ENCODE measurements at regions not wholly inside any gene's neighbourhood (a gene's known extent, or its start where the extent isn't known, plus 50 kb on each side); places are given as distances from the start of the nearest gene placed in this dataset.

DNA sequence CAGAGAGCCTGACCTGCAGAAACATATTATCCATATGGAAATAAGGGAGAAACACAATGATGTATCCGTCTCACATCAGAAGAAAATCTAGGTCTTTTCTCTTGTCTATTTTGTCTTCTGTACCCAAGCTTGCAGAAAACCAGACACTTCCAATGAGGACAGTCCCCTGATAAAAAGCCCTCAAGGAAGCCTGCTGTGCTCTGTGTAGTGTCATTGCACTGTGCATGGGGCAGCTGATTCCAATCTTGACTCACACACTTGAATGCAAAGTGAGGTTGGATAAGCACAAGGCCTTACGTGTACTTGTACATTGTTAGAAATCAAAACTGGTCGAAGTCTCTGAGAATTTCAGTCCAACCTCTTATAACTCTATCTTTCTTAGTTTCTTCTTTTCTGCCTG, 256.6 kb upstream of the MYOCD start:
- ATAC-seq (no peak), DNase-seq (ENCODE audit: missing footprints) (no peak)
- intact Hi-C loops (cut with DNase I): no loop called here

DNA sequence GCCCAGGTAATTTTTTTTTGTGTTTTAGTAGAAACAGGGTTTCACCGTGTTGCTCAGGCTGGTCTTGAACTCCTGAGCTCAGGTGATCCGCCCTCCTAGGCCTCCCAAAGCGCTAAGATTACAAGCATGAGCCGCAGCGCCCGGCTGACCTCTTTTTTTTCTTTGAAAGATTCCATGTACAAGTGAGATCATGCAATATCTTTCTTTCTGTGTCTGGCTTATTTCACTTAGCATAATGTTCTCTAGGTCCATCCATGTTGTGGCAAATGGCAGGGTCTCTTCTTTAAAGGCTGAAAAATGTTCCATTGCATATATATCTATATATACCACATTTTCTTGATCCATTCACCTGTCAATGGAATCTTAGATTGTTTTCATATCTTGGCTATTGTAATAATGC, 255.0 kb upstream of the MYOCD start:
- no peak for ATAC-seq
- intact Hi-C loops (cut with DNase I): no loop called here

DNA sequence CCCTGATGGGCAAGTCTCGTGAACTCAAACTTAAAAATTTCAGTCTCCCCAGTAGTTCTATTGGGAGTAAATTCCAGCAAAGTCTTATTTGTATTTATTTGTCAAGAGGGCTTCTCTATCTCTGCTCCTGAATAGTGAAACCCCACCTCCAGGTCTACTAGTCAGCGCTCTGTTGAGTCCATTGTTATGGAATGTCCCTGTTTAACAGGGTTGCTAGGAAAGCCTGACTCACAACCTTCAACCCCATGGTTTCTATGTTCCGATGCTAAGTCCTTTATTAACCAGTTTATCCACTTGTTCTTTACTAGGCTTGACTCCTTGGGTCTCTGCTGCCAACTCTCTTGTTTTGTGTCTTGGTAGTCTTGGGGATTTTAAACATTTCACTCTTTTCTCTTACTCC, 250.7 kb upstream of the MYOCD start:
- no peak for DNase-seq (ENCODE audit: missing footprints)
- ATAC-seq: no peak

More for the DNA sequence above, 255.0 kb upstream of the MYOCD start:
- DNase-seq (ENCODE audit: missing footprints): no peak

DNA sequence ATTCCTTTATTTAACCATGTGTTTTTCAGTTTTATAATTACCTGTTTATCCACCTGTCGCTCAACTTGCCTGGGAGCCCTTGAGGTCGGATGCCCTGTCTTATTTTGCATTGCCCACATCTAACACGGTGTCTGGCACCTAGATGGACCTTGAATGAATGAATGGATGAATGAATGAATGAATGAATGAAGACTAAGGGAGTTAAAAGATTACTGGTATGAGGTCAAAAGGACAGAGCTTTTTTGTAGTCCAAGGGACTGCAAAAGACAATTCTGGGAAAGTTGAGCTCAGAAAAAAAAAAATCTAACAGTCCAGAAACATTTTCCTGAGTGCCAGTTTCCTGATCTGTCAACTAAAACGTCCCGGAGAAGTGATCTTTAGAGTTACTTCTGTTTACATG, 244.6 kb upstream of the MYOCD start:
- DNase-seq (ENCODE audit: missing footprints): no peak
- intact Hi-C loops (cut with DNase I): loop anchor here (10.0 kb wide), 1 partner anchor 76 kb away; no protein-coding TSS in a partner anchor
- ATAC-seq: no peak

More for the DNA sequence above, 250.7 kb upstream of the MYOCD start:
- intact Hi-C loops (cut with DNase I): no loop called here

DNA sequence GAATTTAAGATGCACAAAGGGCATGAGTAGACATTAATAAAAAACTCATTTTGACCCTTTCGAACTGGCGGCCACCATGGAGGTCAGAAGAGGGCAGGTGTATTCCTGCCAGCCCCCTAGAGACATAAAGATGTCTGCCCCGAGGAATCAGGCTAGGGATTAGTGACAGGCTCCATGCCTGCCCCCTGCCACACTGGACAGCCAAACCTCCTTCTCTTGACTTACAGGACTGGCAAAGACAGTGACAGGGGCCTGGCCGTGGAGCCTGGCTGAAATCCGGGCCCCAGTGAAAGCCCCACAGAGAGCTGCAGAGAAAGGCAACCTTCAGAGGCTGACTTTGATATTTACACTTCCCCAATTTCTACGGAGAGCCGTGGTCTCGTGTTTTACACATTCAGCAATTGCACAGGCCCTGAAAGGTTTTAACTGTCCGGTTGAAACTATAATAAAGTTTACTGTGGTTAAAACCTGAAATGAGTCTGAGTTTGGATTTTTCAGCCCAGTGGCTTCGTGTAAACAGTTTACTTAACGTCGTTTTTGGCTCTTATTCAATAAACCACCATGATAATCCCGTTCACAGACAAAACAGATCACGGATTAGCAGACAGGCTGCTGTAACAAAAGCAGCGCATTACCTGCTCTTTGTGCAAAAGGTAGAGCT, 243.9 kb upstream of the MYOCD start:
- intact Hi-C loops (cut with DNase I): loop anchor here (10.0 kb wide), 1 partner anchor 77 kb away; no protein-coding TSS in a partner anchor
- no peak for ATAC-seq

DNA sequence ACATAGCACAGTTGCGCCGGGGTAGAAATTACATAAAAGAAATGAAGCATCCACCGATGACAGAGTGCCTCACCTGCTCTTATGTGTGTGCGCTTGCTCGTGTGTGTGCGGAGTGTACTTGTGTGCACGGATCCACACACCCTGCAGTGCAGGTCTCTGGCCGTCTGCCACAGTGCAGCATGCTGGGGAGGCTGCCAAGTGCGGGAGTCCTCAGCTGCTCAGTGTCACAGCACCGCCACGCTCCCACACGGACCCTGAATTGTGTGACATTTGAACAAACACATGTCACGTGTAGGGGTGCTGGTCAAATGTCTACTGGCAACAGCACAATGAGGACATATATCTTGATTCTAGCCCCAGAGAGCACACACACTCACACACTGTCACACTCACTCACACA, 243.0 kb upstream of the MYOCD start:
- ATAC-seq: peak; percentile 63
- intact Hi-C loops (cut with DNase I): loop anchor here (10.0 kb wide), 1 partner anchor 78 kb away; no protein-coding TSS in a partner anchor
- DNase-seq (ENCODE audit: missing footprints): no peak

More for the DNA sequence above, 243.9 kb upstream of the MYOCD start:
- DNase-seq (ENCODE audit: missing footprints): no peak

DNA sequence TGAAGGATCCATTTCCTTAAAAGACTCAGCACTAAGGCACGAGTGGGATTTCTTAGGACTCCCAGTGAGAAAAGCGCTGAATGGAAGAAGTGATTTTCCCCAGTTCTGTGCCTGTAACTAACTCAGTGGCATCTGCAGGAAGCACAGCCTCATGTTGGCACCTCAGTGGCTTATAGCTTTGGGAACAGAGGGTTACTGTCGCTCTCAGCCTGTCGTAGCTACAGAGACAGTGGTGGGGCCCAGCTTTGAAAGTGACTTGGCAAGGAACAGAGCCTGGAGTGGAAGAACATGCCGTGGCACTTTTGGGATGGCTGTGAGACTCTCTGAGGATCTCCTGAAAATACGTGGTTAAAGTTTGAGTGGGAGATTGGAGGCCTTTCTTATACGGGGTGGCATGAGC, 242.4 kb upstream of the MYOCD start:
- ATAC-seq (no peak), DNase-seq (ENCODE audit: missing footprints) (no peak)
- intact Hi-C loops (cut with DNase I): loop anchor here (10.0 kb wide), 1 partner anchor 79 kb away; no protein-coding TSS in a partner anchor

DNA sequence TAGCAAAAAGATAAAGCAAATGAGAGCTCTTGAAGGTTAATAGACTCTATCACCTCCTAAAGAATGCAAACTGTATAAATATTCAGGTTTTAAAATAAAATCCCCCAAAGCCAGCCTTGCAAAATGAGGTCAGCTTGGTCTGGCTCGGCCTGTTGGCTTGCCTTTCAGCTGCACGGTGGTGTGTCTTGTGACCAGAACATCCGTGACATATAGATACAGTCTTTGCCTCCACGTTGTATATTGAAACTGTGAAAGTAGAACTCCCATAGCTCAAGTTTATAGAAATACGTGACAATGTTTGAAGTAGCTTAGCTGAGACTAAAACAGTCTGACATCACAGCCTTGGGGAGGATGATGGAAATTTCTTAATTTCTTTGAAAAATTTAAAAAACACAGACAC, 236.6 kb upstream of the MYOCD start:
- ATAC-seq: no peak
- intact Hi-C loops (cut with DNase I): loop anchor here (10.0 kb wide), 1 partner anchor 84 kb away; no protein-coding TSS in a partner anchor

DNA sequence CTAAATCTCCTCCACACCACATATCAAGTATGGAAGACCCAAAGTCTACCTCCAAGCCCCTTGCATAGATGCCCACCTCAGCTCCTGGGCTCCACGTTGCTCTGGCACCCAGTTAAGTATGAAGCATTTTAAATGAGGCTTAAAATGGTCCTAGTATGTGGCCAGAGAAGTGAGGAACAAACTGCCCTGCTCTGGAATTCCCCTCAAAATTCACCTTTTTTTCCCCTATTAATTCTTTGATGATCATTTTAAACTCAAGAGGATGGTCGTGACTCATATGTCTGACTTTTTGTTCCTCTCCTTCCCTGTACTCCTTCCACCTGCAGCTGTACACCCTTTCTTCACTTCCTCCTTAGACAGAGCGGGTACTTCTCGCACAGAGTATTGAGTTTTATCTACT, 234.5 kb upstream of the MYOCD start:
- intact Hi-C loops (cut with DNase I): no loop called here
- no peak for ATAC-seq
- no peak for DNase-seq (ENCODE audit: missing footprints)

More for the DNA sequence above, 236.6 kb upstream of the MYOCD start:
- DNase-seq (ENCODE audit: missing footprints): no peak

DNA sequence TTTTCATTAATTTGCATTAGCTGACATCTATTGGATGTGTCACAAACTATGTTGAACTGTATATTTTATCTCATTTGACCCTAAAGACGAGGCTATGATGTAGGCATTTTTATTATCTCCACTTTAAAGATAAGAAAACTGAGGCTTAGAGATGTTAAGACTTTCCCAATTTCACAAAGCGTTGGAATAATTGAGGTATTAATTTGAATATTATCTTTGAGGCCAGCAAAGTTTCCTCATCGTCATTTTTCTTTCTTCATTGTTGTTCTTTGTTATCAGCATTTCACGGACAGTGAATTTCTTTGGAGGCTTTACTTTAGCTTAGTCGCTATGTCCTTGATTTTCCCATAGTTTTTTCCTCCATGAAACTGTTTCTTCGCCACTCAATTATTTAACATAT, 227.5 kb upstream of the MYOCD start:
- ATAC-seq: no peak
- intact Hi-C loops (cut with DNase I): no loop called here
- no peak for DNase-seq (ENCODE audit: missing footprints)

DNA sequence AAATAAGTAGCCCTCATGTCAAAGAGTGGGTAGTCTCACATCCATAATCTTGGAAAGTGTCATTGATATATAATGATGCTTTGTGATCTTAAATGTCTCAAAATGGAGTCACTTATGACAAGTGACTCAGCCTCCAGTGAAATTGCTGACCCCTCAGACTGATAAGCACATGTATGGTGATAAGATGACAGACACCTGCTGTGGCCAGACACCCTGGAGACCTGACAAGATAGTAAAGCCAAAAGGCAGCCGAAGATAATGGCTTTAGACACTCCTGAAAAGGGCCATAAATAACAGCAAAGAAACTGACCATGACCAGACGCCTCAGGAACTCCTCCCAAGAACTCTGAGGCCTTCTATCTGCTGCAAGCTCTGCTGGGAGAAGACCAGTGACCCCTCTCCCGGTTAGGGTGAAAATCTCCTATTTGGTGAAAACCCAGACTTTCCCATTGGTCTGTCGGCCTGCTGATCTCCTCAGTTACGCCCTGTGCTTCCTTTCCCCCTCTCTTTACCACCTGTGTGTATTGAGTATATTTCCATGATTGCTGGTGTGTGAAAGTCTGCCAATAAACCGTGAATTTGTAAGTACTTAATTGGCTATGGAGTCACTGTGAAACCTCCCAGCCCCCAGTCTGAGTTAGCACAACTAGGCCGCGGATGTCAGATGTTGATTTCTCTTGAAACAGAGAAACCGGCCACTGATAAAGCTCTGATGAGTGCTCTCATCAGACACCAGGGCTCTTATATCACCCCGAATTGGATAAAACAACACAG, 226.7 kb upstream of the MYOCD start:
- ATAC-seq: no peak
- intact Hi-C loops (cut with DNase I): no loop called here
- DNase-seq (ENCODE audit: missing footprints): no peak

DNA sequence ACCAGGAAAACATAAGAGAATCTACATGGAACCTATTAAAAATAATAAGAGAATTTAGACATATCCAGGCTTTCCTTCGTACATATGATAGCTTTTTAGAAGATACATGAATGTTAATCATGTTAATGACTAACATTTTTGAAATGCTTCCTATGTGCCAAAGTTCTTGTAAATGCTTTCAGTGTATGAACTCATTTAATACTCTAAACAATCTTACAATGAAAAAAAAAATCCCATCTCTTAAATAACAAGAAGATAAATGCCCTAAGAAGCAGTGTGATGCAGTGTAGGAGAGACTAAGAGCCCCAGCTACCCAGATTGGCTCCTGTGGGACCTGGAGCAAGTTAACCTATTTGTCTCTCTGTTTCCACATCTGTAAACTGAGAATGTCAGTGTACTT, 220.4 kb upstream of the MYOCD start:
- intact Hi-C loops (cut with DNase I): loop anchor here (10.0 kb wide), 1 partner anchor 49 kb away; no protein-coding TSS in a partner anchor

DNA sequence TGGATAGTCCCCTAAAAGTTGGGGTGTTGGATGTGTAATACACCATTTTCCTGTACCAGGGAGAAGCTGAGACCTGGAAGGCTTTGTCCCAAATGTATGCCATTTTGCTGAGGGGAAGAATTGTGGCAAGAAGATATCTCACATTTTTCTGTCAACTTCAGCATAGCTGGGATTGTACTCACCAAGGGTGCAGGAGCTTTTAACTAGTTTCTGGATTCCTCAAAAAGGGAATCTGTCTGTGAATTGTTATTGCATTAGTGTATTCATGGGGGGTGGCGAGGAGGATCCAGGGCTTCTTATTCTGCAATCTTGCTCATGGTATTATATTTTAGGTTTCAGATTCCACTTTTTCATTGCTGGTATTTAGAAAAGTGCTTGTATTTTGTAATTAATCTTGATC, 208.2 kb upstream of the MYOCD start:
- intact Hi-C loops (cut with DNase I): no loop called here
- DNase-seq (ENCODE audit: missing footprints) (no peak), ATAC-seq (no peak)

More for the DNA sequence above, 220.4 kb upstream of the MYOCD start:
- ATAC-seq (no peak), DNase-seq (ENCODE audit: missing footprints) (no peak)

DNA sequence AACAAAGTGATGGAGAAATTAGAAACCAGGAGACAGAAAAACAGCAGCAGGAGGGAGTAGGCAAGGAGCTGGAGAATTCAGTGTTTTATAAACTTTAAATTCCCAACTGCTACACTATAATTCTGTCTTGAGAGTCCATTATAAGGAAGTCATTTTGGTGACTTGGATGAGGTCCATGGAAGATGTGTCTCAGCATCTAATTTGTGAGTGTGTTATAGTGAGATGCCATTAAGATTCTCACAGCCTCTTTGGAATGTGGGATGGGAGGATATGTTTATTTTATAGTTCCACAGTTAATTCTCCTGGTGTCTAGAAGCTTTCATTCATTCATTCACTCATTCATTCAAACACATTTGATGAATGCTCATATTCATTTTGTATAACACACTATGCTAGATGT, 206.0 kb upstream of the MYOCD start:
- DNase-seq (ENCODE audit: missing footprints): no peak
- intact Hi-C loops (cut with DNase I): no loop called here
- ATAC-seq: no peak

DNA sequence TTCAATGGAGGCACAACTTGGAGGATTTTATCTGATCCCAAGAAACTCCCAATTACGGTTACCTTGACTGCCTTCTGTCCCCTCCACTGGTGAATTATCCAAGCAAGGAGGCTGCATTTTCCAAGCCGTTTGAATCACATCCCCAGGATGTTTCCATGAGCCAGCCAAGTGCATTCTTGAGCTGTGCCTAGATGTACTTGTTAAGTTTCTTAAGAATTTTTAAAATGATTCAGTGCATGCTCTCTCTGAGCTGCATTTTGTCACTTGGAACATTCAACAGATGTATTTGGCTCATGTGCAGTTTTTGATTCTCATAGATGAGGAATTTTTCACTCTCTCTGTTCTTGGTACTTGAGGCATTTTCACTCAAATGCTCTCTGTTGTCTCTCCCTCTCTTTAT, 202.6 kb upstream of the MYOCD start:
- intact Hi-C loops (cut with DNase I): no loop called here
- DNase-seq (ENCODE audit: missing footprints) (no peak), ATAC-seq (no peak)

DNA sequence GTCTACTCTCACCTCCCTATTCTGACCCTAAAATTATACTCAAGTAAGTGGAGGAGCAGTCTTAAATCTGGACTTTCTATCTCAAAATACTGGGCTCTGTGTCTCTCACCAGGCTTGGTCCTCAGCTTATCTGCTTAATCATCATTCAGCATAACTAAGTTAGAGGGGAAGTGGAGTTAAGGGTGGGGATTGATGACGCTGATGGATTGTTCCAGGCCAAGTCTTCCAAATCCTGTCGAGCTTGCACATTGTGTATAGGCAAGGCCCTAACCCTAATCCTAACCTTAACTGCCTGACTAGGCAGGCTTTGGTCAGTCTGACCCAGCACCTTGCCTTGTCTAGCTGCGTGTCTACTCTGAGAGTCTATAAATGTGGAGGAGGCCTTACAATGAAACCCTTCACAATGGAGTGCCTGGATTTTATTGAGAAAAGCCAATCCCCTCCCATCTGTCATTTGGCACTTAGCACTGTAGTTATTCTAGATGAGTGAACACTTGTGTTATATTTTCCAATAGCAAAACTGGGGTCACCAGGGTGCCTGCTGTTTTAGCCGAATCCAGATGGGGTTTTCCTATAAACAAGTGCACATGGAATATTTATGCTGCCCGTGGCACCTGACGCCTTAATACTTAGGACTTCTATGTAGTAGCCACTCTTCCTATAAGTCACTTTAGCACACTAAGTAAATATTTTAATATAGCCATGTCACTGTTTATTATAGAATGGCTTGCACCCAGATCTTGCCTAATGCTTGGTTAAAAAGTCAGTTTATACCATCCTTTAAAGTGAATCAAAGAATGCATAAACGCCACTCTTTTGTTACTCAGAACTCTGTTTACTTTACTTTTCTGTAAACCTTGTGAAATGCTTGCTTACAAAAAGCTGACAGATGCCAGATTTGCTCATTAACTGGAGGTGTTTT, 193.2 kb upstream of the MYOCD start:
- DNase-seq (ENCODE audit: missing footprints) (no peak), ATAC-seq (no peak)
- intact Hi-C loops (cut with DNase I): no loop called here

DNA sequence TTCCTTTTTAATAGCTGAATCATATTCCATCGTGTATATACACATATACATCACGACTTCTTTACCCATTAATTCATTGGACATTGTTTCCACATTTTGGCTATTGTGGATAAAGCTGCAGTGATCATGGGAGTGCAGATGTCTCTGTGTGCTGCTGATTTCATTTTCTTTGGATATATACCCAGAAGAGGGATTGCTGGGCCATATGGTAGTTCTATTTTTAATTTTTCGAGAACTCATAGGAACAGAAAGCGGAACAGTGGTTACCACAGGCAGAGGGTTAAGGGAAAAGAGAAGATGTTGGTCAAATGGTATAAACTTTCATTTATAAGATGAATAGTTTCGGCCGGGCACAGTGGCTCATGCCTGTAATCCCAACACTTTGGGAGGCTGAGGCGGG, 187.4 kb upstream of the MYOCD start:
- intact Hi-C loops (cut with DNase I): no loop called here
- DNase-seq (ENCODE audit: missing footprints): no peak
- no peak for ATAC-seq

DNA sequence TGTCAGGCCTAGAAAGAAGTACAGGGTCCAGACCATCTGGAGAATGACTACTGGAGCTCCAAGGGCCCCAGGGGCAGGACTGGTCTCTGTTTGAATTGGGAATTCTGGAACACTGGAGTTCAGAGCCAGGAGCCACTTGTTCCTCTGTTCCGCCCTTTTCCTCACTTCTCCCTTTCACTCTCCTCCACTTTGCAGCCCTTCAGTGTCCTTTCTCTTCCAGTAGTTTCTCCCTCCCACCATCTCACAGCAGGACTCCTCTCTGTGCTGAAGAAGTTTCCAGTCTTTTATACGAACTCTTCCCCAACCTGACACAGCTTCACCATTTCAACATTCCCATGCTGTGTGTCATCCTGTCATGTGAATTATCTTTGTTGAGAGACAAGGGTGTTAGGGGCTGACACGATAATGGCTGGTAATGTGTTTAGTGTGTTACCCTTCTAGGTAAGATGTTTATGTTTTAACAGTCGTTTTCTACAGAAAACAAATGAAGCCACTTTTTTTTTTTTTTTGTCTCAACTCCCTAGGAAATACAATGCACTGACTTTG, 180.3 kb upstream of the MYOCD start:
- intact Hi-C loops (cut with DNase I): no loop called here
- no peak for ATAC-seq

DNA sequence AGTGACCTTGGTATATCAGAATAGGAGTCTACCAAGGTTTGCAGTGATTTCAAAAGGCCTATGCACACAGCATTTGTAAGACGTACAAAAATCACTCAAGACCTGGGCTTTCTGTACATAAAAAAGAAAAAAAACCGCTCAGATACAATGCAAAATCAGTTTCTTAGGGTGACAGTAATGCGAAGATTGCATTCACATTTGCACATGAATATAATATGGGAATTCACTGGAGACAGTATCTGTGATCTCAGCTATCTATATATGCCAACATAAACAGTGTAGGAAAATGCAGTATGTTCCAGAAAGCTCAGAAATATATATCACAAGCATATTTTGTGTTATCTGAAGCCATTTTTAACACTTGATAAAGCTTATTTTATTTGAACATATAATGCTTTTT, 176.4 kb upstream of the MYOCD start:
- intact Hi-C loops (cut with DNase I): no loop called here
- ATAC-seq (no peak), DNase-seq (ENCODE audit: missing footprints) (no peak)

More for the DNA sequence above, 180.3 kb upstream of the MYOCD start:
- DNase-seq (ENCODE audit: missing footprints): no peak

Measured in Right ventricle myocardium inferior (tissue), 1 donor.